ENCODE measurements at regions not wholly inside any gene's neighbourhood (a gene's known extent, or its start where the extent isn't known, plus 50 kb on each side); places are given as distances from the start of the nearest gene placed in this dataset.

- no peaks in the 10 kb centered on the region for H3K4me1 ChIP-seq
- H3K4me3 ChIP-seq = no peak overlapping the region
- H3K9me3 ChIP-seq = no peaks in the 10 kb centered on the region
- H3K27ac ChIP-seq = no peak overlapping the region
- ATAC-seq (no peak), DNase-seq (no peak)
- no peaks in the 10 kb centered on the region for H3K27me3 ChIP-seq
- TF ChIP-seq CTCF (IDR thresholded peaks at IDR 0.05) (no peak), POLR2A (IDR thresholded peaks at IDR 0.05) (no peak)
- 68 to 100% methylated on average over 1 to 4 of the region's 4 CpGs for WGBS, 2 donors
- H3K36me3 ChIP-seq (replicated peaks in 1 of 2; ENCODE audit: insufficient read depth in 1 of 2, low read depth in 2 of 2) = no peaks in the 10 kb centered on the region
- intact Hi-C loops (cut with DNase I) = no loop called here
These were observed 140.9 kb upstream of the WSB1 start for GRCh38 chr17:27153005-27153404.

- DNase-seq (peak in 1 of 4 donors; percentile 8), ATAC-seq (no peak)
- TF ChIP-seq POLR2A (IDR thresholded peaks at IDR 0.05) (no peak), CTCF (IDR thresholded peaks at IDR 0.05) (no peak)
- Histone ChIP-seq H3K27me3 (no peaks in the 10 kb centered on the region), H3K36me3 (replicated peaks in 1 of 2; ENCODE audit: insufficient read depth in 1 of 2, low read depth in 2 of 2) (no peaks in the 10 kb centered on the region), H3K4me3 (no peak overlapping the region), H3K27ac (no peak overlapping the region), H3K9me3 (no peaks in the 10 kb centered on the region), H3K4me1 (no peaks in the 10 kb centered on the region)
- intact Hi-C loops (cut with DNase I) = no loop called here
- WGBS, 2 donors = 79 to 89% methylated on average over 14 to 15 of the region's 15 CpGs
These were observed 138.0 kb upstream of the WSB1 start for GRCh38 chr17:27155866-27156265.

GRCh38 chr17:27157297-27157696 lies 136.6 kb upstream of the WSB1 start:
- H3K4me3 ChIP-seq = no peak overlapping the region
- TF ChIP-seq CTCF (IDR thresholded peaks at IDR 0.05) (no peak), POLR2A (IDR thresholded peaks at IDR 0.05) (no peak)
- no peaks in the 10 kb centered on the region for H3K9me3 ChIP-seq
- no peak overlapping the region for H3K27ac ChIP-seq
- intact Hi-C loops (cut with DNase I) = no loop called here
- ATAC-seq = no peak
- H3K4me1 ChIP-seq = no peaks in the 10 kb centered on the region
- H3K27me3 ChIP-seq = no peaks in the 10 kb centered on the region
- WGBS, 2 donors = 54 to 80% methylated on average over 8 of the region's 8 CpGs
- DNase-seq = no peak
- no peaks in the 10 kb centered on the region for H3K36me3 ChIP-seq (replicated peaks in 1 of 2; ENCODE audit: insufficient read depth in 1 of 2, low read depth in 2 of 2)

- no peak for DNase-seq
- intact Hi-C loops (cut with DNase I) = no loop called here
- 68 to 81% methylated on average over 10 of the region's 10 CpGs for WGBS, 2 donors
These were observed 136.0 kb upstream of the WSB1 start for GRCh38 chr17:27157898-27158297.

More at GRCh38 chr17:27157898-27158297, 136.0 kb upstream of the WSB1 start:
- no peak for ATAC-seq
- TF ChIP-seq CTCF (IDR thresholded peaks at IDR 0.05) (no peak), POLR2A (IDR thresholded peaks at IDR 0.05) (no peak)
- Histone ChIP-seq H3K9me3 (no peaks in the 10 kb centered on the region), H3K27me3 (no peaks in the 10 kb centered on the region), H3K4me1 (no peaks in the 10 kb centered on the region), H3K4me3 (no peak overlapping the region), H3K36me3 (replicated peaks in 1 of 2; ENCODE audit: insufficient read depth in 1 of 2, low read depth in 2 of 2) (no peaks in the 10 kb centered on the region), H3K27ac (no peak overlapping the region)

All from body of pancreas (tissue), 4 donors.